ENCODE measurements at regions not wholly inside any gene's neighbourhood (a gene's known extent, or its start where the extent isn't known, plus 50 kb on each side); places are given as distances from the start of the nearest gene placed in this dataset.

DNA sequence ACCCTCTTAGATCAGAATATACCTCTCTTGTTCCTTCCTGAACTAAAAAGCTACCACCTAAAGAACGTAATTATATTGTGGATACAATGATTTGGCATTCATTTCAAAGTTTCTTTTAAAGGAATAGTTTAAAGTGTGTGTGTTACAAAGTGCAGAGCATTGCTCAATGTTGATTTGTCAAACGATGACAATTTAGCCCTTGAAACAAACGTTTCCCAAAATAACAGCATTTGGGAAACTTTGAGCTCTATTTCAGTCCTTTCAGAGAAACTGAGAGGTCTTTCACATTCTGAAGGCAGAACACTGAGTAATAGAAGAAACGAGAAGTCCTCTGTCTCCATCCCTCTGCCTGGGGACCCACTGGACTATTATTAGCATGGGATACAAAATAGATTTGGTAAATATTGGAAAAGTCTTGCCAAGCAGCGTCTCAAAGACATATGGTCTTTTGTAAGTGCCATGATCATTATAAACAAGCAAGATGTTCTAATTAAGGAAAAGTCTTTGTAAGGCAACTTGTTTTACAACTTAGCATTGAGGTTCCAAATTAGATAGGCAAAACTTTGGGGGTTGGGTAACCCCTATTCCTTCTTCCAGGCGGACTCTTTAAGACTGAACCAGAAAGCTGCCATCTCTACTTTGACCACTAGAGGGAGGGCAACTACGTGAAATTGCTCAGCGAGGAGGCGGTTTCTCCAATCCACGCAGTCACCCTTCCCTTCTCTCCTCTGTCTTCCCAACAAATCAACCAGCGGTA lies 208.8 kb downstream of the RNF144B start:
- TF ChIP-seq, protein P1, sequence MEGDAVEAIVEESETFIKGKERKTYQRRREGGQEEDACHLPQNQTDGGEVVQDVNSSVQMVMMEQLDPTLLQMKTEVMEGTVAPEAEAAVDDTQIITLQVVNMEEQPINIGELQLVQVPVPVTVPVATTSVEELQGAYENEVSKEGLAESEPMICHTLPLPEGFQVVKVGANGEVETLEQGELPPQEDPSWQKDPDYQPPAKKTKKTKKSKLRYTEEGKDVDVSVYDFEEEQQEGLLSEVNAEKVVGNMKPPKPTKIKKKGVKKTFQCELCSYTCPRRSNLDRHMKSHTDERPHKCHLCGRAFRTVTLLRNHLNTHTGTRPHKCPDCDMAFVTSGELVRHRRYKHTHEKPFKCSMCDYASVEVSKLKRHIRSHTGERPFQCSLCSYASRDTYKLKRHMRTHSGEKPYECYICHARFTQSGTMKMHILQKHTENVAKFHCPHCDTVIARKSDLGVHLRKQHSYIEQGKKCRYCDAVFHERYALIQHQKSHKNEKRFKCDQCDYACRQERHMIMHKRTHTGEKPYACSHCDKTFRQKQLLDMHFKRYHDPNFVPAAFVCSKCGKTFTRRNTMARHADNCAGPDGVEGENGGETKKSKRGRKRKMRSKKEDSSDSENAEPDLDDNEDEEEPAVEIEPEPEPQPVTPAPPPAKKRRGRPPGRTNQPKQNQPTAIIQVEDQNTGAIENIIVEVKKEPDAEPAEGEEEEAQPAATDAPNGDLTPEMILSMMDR (IDR thresholded peaks at IDR 0.05; ENCODE audit: control extremely low read depth in 1 of 3, insufficient read depth in 1 of 3, low read depth in 1 of 3, low read length in 3 of 3): peak; percentile 68 to 91 (median 84)
- TF ChIP-seq CBX8 (IDR thresholded peaks at IDR 0.05; ENCODE audit: borderline replicate concordance, low read depth, low read length) (no peak), POLR2AphosphoS5 (IDR thresholded peaks at IDR 0.05; ENCODE audit: low read depth, low read length) (no peak), SAP30 (IDR thresholded peaks at IDR 0.05; ENCODE audit: insufficient read depth, insufficient replicate concordance, low read length) (no peak), TAF1 (IDR thresholded peaks at IDR 0.05; ENCODE audit: low read depth, low read length) (no peak), EZH2 (IDR thresholded peaks at IDR 0.05; ENCODE audit: low read depth, low read length, severe bottlenecking) (no peak), ATF2 (IDR thresholded peaks at IDR 0.05; ENCODE audit: low read length) (no peak), MAX (IDR thresholded peaks at IDR 0.05) (no peak), TCF12 (IDR thresholded peaks at IDR 0.05; ENCODE audit: low read depth, low read length) (no peak), RNF2 (IDR thresholded peaks at IDR 0.05; ENCODE audit: borderline replicate concordance, low read depth, low read length, missing control alignments, poor library complexity, severe bottlenecking) (no peak), EP300 (IDR thresholded peaks at IDR 0.05; ENCODE audit: borderline replicate concordance in 1 of 2, low read depth in 2 of 2, low read length in 2 of 2) (no peak), MAFK (IDR thresholded peaks at IDR 0.05; ENCODE audit: low read depth, low read length) (no peak), POLR2A (IDR thresholded peaks at IDR 0.05; ENCODE audit: control extremely low read depth in 1 of 2, low read depth in 2 of 2, low read length in 2 of 2) (no peak), SP4 (IDR thresholded peaks at IDR 0.05; ENCODE audit: low read length) (no peak)

Measured in H1 (cell line).